ENCODE measurements at regions not wholly inside any gene's neighbourhood (a gene's known extent, or its start where the extent isn't known, plus 50 kb on each side); places are given as distances from the start of the nearest gene placed in this dataset.

DNA sequence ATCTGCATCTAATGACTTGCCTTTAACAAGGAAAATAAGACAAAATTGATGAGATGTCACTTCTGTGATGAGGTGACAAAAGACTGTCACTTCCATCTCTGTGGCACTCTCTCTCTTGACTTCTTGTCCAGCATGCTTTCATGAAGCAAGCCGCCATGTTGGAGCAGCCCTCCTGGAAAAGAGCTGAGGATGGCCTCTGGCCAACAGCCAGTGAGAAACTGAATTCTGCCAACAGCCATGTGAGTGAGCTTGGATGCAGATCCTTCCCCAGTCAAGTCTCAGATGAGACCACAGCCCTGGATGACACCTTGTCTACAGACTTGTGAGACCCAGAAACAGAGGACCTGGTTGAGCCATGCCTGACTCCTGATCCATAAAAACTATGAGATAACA is 412.6 kb upstream of the SHH start:
- no peaks in the 10 kb centered on the region for H3K4me1 ChIP-seq
- DNase-seq: no peak
- no peaks in the 10 kb centered on the region for H3K36me3 ChIP-seq
- no peak overlapping the region for H3K4me3 ChIP-seq (ENCODE audit: low read depth, low read length)
- H3K9me3 ChIP-seq: no peaks in the 10 kb centered on the region
- TF ChIP-seq, protein P1, sequence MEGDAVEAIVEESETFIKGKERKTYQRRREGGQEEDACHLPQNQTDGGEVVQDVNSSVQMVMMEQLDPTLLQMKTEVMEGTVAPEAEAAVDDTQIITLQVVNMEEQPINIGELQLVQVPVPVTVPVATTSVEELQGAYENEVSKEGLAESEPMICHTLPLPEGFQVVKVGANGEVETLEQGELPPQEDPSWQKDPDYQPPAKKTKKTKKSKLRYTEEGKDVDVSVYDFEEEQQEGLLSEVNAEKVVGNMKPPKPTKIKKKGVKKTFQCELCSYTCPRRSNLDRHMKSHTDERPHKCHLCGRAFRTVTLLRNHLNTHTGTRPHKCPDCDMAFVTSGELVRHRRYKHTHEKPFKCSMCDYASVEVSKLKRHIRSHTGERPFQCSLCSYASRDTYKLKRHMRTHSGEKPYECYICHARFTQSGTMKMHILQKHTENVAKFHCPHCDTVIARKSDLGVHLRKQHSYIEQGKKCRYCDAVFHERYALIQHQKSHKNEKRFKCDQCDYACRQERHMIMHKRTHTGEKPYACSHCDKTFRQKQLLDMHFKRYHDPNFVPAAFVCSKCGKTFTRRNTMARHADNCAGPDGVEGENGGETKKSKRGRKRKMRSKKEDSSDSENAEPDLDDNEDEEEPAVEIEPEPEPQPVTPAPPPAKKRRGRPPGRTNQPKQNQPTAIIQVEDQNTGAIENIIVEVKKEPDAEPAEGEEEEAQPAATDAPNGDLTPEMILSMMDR (IDR thresholded peaks at IDR 0.05; ENCODE audit: low read depth, low read length): no peak
- H3K27me3 ChIP-seq: peaks cover 10% of the 10 kb centered on the region

DNA sequence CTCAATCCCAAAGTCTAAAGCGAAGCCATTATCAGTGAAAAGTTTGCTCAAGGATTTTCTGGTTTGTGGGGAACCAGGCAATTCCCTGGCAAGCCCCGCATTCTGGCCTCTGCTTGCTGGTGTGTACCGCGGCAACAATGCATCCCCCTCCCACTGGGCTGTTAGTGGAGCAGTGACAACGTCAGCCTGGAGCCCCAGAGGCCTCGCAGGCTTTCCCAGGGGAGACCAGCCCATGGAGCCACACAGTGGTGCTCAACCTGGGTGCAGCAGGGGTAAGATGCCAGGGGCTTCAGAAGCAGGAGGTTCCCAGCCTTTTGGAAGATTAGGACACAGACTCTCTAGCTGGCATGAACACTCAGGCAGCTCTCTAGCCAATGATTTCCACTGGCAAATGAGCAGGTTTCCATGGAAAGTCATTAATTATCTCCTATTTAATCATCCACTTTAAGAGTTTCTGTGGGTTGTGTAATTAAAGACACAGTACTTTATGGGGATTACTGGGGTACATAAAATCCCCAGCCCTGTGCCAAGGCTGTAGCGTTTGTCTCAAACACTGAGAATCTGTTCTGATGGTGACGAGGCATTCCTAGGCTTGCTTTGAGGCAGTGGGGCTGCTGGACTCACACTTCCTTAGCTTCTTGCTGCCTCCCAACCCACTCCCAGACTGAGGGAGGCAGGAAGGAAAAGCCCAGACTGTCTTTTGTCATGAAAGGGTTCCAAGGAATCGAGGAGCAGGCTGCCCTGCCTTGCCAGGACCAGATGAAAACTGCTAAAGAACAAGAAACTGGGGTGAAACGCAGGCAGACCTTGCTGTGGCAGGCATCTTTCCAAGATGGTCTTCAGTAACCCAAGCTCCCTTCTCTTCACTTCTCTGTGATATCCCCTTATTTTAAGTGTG is 411.9 kb upstream of the SHH start:
- Histone ChIP-seq H3K36me3 (no peaks in the 10 kb centered on the region), H3K9me3 (no peaks in the 10 kb centered on the region), H3K4me3 (ENCODE audit: low read depth, low read length) (no peak overlapping the region), H3K4me1 (no peaks in the 10 kb centered on the region), H3K27me3 (peaks cover 10% of the 10 kb centered on the region)
- no peak for DNase-seq
- TF ChIP-seq, protein P1 (IDR thresholded peaks at IDR 0.05; ENCODE audit: low read depth, low read length): no peak

DNA sequence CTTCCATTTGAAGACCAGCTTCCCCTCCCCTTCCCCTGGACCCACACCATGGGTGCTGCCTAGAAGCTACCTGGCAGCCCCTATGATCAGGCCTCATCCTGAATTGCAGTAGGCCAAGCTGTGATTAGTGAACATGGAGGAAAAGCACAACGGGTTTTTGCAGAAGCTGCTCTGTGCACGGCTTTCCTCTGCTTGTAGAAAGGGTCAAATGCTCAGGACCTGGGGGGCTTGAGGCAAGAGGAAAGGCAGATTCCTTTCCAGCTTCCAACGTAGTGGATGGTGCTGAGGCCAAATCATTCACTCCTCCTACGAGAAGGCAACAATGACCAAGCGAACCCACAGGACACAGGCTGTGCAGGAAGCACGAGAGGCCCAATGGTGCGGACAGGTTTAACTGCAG is 410.3 kb upstream of the SHH start:
- Histone ChIP-seq H3K27me3 (peaks cover 10% of the 10 kb centered on the region), H3K9me3 (no peaks in the 10 kb centered on the region), H3K4me3 (ENCODE audit: low read depth, low read length) (no peak overlapping the region), H3K36me3 (no peaks in the 10 kb centered on the region), H3K4me1 (no peaks in the 10 kb centered on the region)
- DNase-seq: no peak
- TF ChIP-seq, protein P1 (IDR thresholded peaks at IDR 0.05; ENCODE audit: low read depth, low read length): no peak

DNA sequence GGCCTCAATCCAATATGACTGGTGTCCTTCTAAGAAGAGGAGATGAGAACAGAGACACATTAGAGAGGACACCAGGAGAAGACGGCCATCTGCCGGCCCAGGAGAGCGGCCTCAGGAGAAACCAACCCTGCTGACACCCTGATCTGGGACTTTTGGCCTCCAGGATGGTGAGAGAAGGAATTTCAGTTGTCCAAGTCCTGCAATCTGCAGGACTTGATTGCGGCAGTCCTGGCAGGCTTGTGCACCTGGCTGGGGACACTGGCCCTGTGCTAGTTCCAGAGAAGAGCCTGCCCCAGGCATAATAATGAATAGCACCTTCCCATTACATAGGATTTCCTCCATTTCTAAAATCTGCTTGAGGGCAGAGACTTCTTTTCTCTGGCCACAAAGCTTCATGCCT is 409.9 kb upstream of the SHH start:
- DNase-seq: no peak
- no peaks in the 10 kb centered on the region for H3K4me1 ChIP-seq
- H3K4me3 ChIP-seq (ENCODE audit: low read depth, low read length): no peak overlapping the region
- TF ChIP-seq, protein P1 (IDR thresholded peaks at IDR 0.05; ENCODE audit: low read depth, low read length): no peak
- no peaks in the 10 kb centered on the region for H3K36me3 ChIP-seq
- no peaks in the 10 kb centered on the region for H3K9me3 ChIP-seq
- H3K27me3 ChIP-seq: peaks cover 10% of the 10 kb centered on the region

DNA sequence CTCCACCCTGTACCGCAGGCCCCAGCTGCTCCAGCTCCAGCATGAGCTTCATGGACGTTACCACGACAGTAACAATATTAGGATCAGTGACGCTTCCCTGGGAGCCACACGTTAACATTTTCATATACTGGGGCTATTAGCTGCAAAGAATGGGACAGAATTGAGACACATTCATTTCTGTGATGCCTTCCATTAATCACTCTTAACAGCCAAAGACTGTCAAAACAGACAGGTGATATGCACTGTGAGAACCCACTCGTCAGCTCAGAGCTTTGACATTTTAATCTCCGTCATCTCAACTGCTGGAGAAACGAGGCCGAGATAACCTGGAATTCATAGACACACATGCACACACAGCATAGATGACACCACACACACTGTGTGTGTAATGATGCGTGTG is 408.4 kb upstream of the SHH start:
- peaks cover 10% of the 10 kb centered on the region for H3K27me3 ChIP-seq
- no peak overlapping the region for H3K4me3 ChIP-seq (ENCODE audit: low read depth, low read length)
- H3K4me1 ChIP-seq: no peaks in the 10 kb centered on the region
- TF ChIP-seq, protein P1 (IDR thresholded peaks at IDR 0.05; ENCODE audit: low read depth, low read length): no peak
- no peaks in the 10 kb centered on the region for H3K9me3 ChIP-seq
- no peaks in the 10 kb centered on the region for H3K36me3 ChIP-seq
- no peak for DNase-seq

DNA sequence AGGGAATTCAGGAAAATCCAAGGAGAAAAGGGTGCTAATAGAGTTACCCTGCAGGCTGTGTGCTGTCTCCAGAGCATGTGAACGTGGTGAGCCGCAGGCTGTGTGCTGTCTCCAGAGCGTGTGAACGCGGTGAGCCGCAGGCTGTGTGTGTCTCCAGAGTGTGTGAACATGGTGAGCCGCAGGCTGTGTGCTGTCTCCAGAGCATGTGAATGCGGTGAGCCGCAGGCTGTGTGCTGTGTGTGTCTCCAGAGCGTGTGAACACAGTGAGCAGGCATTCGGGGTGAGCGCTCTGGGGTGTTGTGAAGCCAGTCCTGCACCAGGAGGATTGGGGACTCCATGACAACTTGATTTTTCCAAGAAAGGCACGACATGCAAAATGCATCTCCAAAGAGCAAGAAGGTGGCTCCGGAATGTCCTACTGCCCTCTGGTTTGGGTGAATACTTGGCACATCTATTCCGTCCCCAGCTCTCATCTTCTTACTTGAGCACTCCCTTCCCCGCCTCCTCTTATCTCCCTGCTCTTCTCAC is 407.9 kb upstream of the SHH start:
- H3K36me3 ChIP-seq: no peaks in the 10 kb centered on the region
- TF ChIP-seq, protein P1 (IDR thresholded peaks at IDR 0.05; ENCODE audit: low read depth, low read length): no peak

More for the DNA sequence above, 407.9 kb upstream of the SHH start:
- H3K4me3 ChIP-seq (ENCODE audit: low read depth, low read length): no peak overlapping the region
- no peak for DNase-seq
- H3K27me3 ChIP-seq: peaks cover 10% of the 10 kb centered on the region
- H3K9me3 ChIP-seq: no peaks in the 10 kb centered on the region
- H3K4me1 ChIP-seq: no peaks in the 10 kb centered on the region
